Keratinocyte (primary cell): ENCODE measurements at regions not wholly inside any gene's neighbourhood (a gene's known extent, or its start where the extent isn't known, plus 50 kb on each side); places are given as distances from the start of the nearest gene placed in this dataset.

Experiments
- DNase-seq: peaks from one replicate; pipeline ENCODE4 v3.0.0-alpha.2; 2011; ENCODE audit warnings: low read depth, missing footprints, low spot score
- FAIRE-seq: peaks from 2 replicates; lab custom pipeline; 2011; peaks lifted over from hg19 to GRCh38; lab: Jason Lieb, UNC
- H2AFZ ChIP-seq: 2 replicates; pipeline ENCODE4 v1.6.0; 2012; ENCODE audit warnings: low read length, control low read depth, inconsistent platforms; ENCODE audit not compliant: control insufficient read depth
- H3K27ac ChIP-seq: 2 replicates; pipeline ENCODE4 v1.5.1; 2011; ENCODE audit warnings: low read length; ENCODE audit not compliant: control insufficient read depth, insufficient read depth
- H3K27me3 ChIP-seq: 3 replicates; pipeline ENCODE4 v1.6.0; 2011; ENCODE audit warnings: low read length; ENCODE audit not compliant: control insufficient read depth, insufficient read depth; ENCODE audit errors: extremely low read depth
- H3K36me3 ChIP-seq, 2 experiments: 2 replicates in 1 of 2; 3 replicates in 1 of 2; pipeline ENCODE4 v1.5.1; 2011; ENCODE audit warnings: low read length in 2 of 2, mild to moderate bottlenecking in 1 of 2; ENCODE audit not compliant: control insufficient read depth in 2 of 2, insufficient read depth in 2 of 2; ENCODE audit errors: extremely low read depth in 1 of 2
- H3K4me1 ChIP-seq: 3 replicates; pipeline ENCODE4 v1.5.1; 2011; ENCODE audit warnings: low read length; ENCODE audit not compliant: control insufficient read depth, insufficient read depth; ENCODE audit errors: extremely low read depth
- H3K4me2 ChIP-seq: 3 replicates; pipeline ENCODE4 v1.6.0; 2011; ENCODE audit warnings: low read depth, low read length; ENCODE audit not compliant: control insufficient read depth, insufficient read depth; ENCODE audit errors: extremely low read depth
- H3K4me3 ChIP-seq, 3 experiments: fragments of 200-600 bp in 1 of 3; sonication (generic) in 1 of 3; 2 replicates in 2 of 3; 3 replicates in 1 of 3; pipeline ENCODE4 v1.5.1; 2011 to 2016; ENCODE audit warnings: low read length in 3 of 3, mild to moderate bottlenecking in 3 of 3, control low read depth in 2 of 3, inconsistent platforms in 1 of 3, low read depth in 1 of 3, mixed read lengths in 1 of 3, mixed run types in 1 of 3, moderate library complexity in 1 of 3; ENCODE audit not compliant: control insufficient read depth in 2 of 3, insufficient read depth in 2 of 3; ENCODE audit errors: extremely low read depth in 1 of 3
- H3K79me2 ChIP-seq: 2 replicates; pipeline ENCODE4 v1.6.0; 2012; ENCODE audit warnings: low read length; ENCODE audit not compliant: control insufficient read depth, insufficient read depth
- H3K9ac ChIP-seq: 3 replicates; pipeline ENCODE4 v1.6.0; 2011; ENCODE audit warnings: low read length; ENCODE audit not compliant: control insufficient read depth, insufficient read depth; ENCODE audit errors: extremely low read depth
- H3K9me1 ChIP-seq: 3 replicates; pipeline ENCODE4 v1.6.0; 2011; ENCODE audit warnings: low read length; ENCODE audit not compliant: control insufficient read depth, insufficient read depth; ENCODE audit errors: extremely low read depth
- H3K9me3 ChIP-seq: 2 replicates; pipeline ENCODE4 v1.5.1; 2012; ENCODE audit warnings: low read depth, low read length; ENCODE audit not compliant: control insufficient read depth
- H4K20me1 ChIP-seq: 3 replicates; pipeline ENCODE4 v1.6.0; 2011; ENCODE audit warnings: low read length; ENCODE audit not compliant: control insufficient read depth, insufficient read depth; ENCODE audit errors: extremely low read depth
- CTCF ChIP-seq, 3 experiments: IDR thresholded peaks in 1 of 3; conservative IDR thresholded peaks in 1 of 3; optimal IDR thresholded peaks in 1 of 3; 2 replicates in 2 of 3; 3 replicates in 1 of 3; pipeline versions ENCODE3 to v1.5.1; 2011; ENCODE audit warnings: low read length in 3 of 3, mild to moderate bottlenecking in 3 of 3, moderate library complexity in 2 of 3, control low read depth in 1 of 3, inconsistent platforms in 1 of 3; ENCODE audit not compliant: insufficient read depth in 2 of 3; ENCODE audit errors: extremely low read depth in 1 of 3
- EZH2 ChIP-seq: IDR thresholded peaks from one replicate; pipeline ENCODE4 v1.6.1; 2012; ENCODE audit warnings: inconsistent platforms, mild to moderate bottlenecking, low read length, moderate library complexity
- dilution Hi-C: fragments of 300-500 bp; cut with MboI; formaldehyde crosslinking; loops from one replicate; pipeline ENCODE4 v1.7.0; 2020; ENCODE audit warnings: low sequenced_read_pairs; ENCODE audit not compliant: extremely low pct_ligation_motif_present

GRCh38 chr2:195536906-195537305 is 120.1 kb upstream of the SLC39A10 start:
- Histone ChIP-seq H3K27ac (no peak overlapping the region), H3K36me3 (no peaks in the 10 kb centered on the region), H3K9me1 (no peaks in the 10 kb centered on the region), H3K27me3 (no peaks in the 10 kb centered on the region), H3K79me2 (no peaks in the 10 kb centered on the region), H3K9ac (no peak overlapping the region), H3K9me3 (no peaks in the 10 kb centered on the region), H3K4me1 (peaks cover 11% of the 10 kb centered on the region), H2AFZ (no peak overlapping the region), H4K20me1 (no peaks in the 10 kb centered on the region), H3K4me3 (no peak overlapping the region), H3K4me2 (no peak overlapping the region)
- no peak for FAIRE-seq
- DNase-seq, result no peak
- TF ChIP-seq EZH2 (no peak), CTCF (optimal IDR thresholded peaks at IDR 0.05 in 1 of 3, IDR thresholded peaks at IDR 0.05 in 1 of 3, conservative IDR thresholded peaks at IDR 0.05 in 1 of 3; ENCODE audit: extremely low read depth in 1 of 3, insufficient read depth in 2 of 3, low read length in 3 of 3) (no peak)
- dilution Hi-C loops, result no loop called here

GRCh38 chr2:195535911-195536522 is 121.0 kb upstream of the SLC39A10 start:
- H3K4me2 ChIP-seq, result no peak overlapping the region
- no peak for TF ChIP-seq CTCF (optimal IDR thresholded peaks at IDR 0.05 in 1 of 3, IDR thresholded peaks at IDR 0.05 in 1 of 3, conservative IDR thresholded peaks at IDR 0.05 in 1 of 3; ENCODE audit: extremely low read depth in 1 of 3, insufficient read depth in 2 of 3, low read length in 3 of 3)
- TF ChIP-seq EZH2, result no peak
- peaks cover 11% of the 10 kb centered on the region for H3K4me1 ChIP-seq
- FAIRE-seq (no peak), DNase-seq (no peak)
- no peaks in the 10 kb centered on the region for H3K9me1 ChIP-seq
- no peak overlapping the region for H3K9ac ChIP-seq
- H3K9me3 ChIP-seq, result no peaks in the 10 kb centered on the region
- no peaks in the 10 kb centered on the region for H3K79me2 ChIP-seq
- no peak overlapping the region for H2AFZ ChIP-seq
- H4K20me1 ChIP-seq, result no peaks in the 10 kb centered on the region
- H3K36me3 ChIP-seq, result no peaks in the 10 kb centered on the region
- dilution Hi-C loops, result no loop called here
- no peak overlapping the region for H3K27ac ChIP-seq
- no peak overlapping the region for H3K4me3 ChIP-seq
- no peaks in the 10 kb centered on the region for H3K27me3 ChIP-seq
